ENCODE measurements at regions not wholly inside any gene's neighbourhood (a gene's known extent, or its start where the extent isn't known, plus 50 kb on each side); places are given as distances from the start of the nearest gene placed in this dataset.

- no peak for DNase-seq (ENCODE audit: low read depth, low spot score)
- POLR2A ChIA-PET = no interaction called here
- no peak overlapping the region for H3K4me3 ChIP-seq (ENCODE audit: low read depth, low read length)
- no peak for TF ChIP-seq CTCF (IDR thresholded peaks at IDR 0.05; ENCODE audit: insufficient read depth, low read length, missing control alignments)
- CTCF ChIA-PET = no interaction called here
Measured at GRCh38 chr14:66092748-66093147, 393.4 kb upstream of the CCDC196 start.

GRCh38 chr14:66094001-66094727 is 392.0 kb upstream of the CCDC196 start:
- POLR2A ChIA-PET = no interaction called here
- CTCF ChIA-PET = no interaction called here

GRCh38 chr14:66099451-66099850 is 386.7 kb upstream of the CCDC196 start:
- CTCF ChIA-PET = no interaction called here
- DNase-seq (ENCODE audit: low read depth, low spot score) = no peak
- POLR2A ChIA-PET = no interaction called here
- H3K4me3 ChIP-seq (ENCODE audit: low read depth, low read length) = no peak overlapping the region
- TF ChIP-seq CTCF (IDR thresholded peaks at IDR 0.05; ENCODE audit: insufficient read depth, low read length, missing control alignments) = no peak

More at GRCh38 chr14:66094001-66094727, 392.0 kb upstream of the CCDC196 start:
- TF ChIP-seq CTCF (IDR thresholded peaks at IDR 0.05; ENCODE audit: insufficient read depth, low read length, missing control alignments) = no peak
- DNase-seq (ENCODE audit: low read depth, low spot score) = no peak
- no peak overlapping the region for H3K4me3 ChIP-seq (ENCODE audit: low read depth, low read length)

GRCh38 chr14:66099931-66100330 is 386.2 kb upstream of the CCDC196 start:
- DNase-seq (ENCODE audit: low read depth, low spot score) = no peak
- ChIA-PET POLR2A (no interaction called here), CTCF (no interaction called here)
- no peak for TF ChIP-seq CTCF (IDR thresholded peaks at IDR 0.05; ENCODE audit: insufficient read depth, low read length, missing control alignments)
- H3K4me3 ChIP-seq (ENCODE audit: low read depth, low read length) = no peak overlapping the region

GRCh38 chr14:66101662-66102061 is 384.5 kb upstream of the CCDC196 start:
- ChIA-PET POLR2A (no interaction called here), CTCF (no interaction called here)
- no peak overlapping the region for H3K4me3 ChIP-seq (ENCODE audit: low read depth, low read length)
- DNase-seq (ENCODE audit: low read depth, low spot score) = no peak
- no peak for TF ChIP-seq CTCF (IDR thresholded peaks at IDR 0.05; ENCODE audit: insufficient read depth, low read length, missing control alignments)

- no peak for TF ChIP-seq CTCF (IDR thresholded peaks at IDR 0.05; ENCODE audit: insufficient read depth, low read length, missing control alignments)
- ChIA-PET CTCF (interaction anchor here (1.5 to 1.6 kb wide), 2 partner anchors 13 to 25 kb away, joined by 3 to 4 read pairs; no protein-coding TSS in a partner anchor), POLR2A (no interaction called here)
- DNase-seq (ENCODE audit: low read depth, low spot score) = no peak
- no peak overlapping the region for H3K4me3 ChIP-seq (ENCODE audit: low read depth, low read length)
Measured at GRCh38 chr14:66104486-66104885, 381.7 kb upstream of the CCDC196 start.

All from AG04449 (cell line).